HepG2 (cell line): ENCODE measurements at regions not wholly inside any gene's neighbourhood (a gene's known extent, or its start where the extent isn't known, plus 50 kb on each side); places are given as distances from the start of the nearest gene placed in this dataset.

Experiments
- ATAC-seq: fragments of 200-7000 bp; cut with Tn5 transposase; 3 replicates; pipeline ENCODE4 v1.9.1; 2020; ENCODE audit warnings: mild to moderate bottlenecking, moderate library complexity
- BruUV-seq: library from RNA; stranded (reverse); fragments of 400-500 nt; replicated peaks from 2 replicates; lab custom pipeline; 2021; lab: Mats Ljungman, UMichigan
- CTCF ChIA-PET: fragments of 300-600 bp; formaldehyde crosslinking; extraction: SDS; loops from one replicate; lab custom pipeline; 2021; ENCODE audit warnings: low total read pairs, inconsistent platforms, low intra/inter-chr PET ratio; lab: Yijun Ruan, JAX
- POLR2A ChIA-PET: fragments of 350-600 bp; sonication (Branson Sonifier 250); formaldehyde crosslinking; loops from one replicate; lab custom pipeline; 2020; ENCODE audit warnings: antibody characterized with exemption, inconsistent platforms; lab: Yijun Ruan, JAX
- DNase-seq: peaks from one replicate; pipeline ENCODE4 v3.0.0-alpha.2; 2015; ENCODE audit warnings: low spot score
- FAIRE-seq: peaks from 3 replicates; lab custom pipeline; 2011; peaks lifted over from hg19 to GRCh38; lab: Jason Lieb, UNC
- H2AFZ ChIP-seq: one replicate; pipeline ENCODE4 v1.6.1; 2011; ENCODE audit warnings: low read length, inconsistent platforms
- H3K27ac ChIP-seq: fragments of 300-600 bp; 3 replicates; pipeline ENCODE4 v1.8.0; 2011; ENCODE audit warnings: mixed run types, mild to moderate bottlenecking, mixed read lengths, low read length, inconsistent platforms; ENCODE audit not compliant: insufficient read depth; ENCODE audit errors: extremely low read length
- H3K27me3 ChIP-seq, 2 experiments: fragments of 200-600 bp in 1 of 2; 2 replicates in 1 of 2; 3 replicates in 1 of 2; pipeline versions ENCODE4 v1.6.0 to v1.8.0; 2011; ENCODE audit warnings: low read length in 2 of 2, mild to moderate bottlenecking in 2 of 2, moderate library complexity in 2 of 2, inconsistent platforms in 1 of 2; ENCODE audit not compliant: insufficient read depth in 2 of 2, control insufficient read depth in 1 of 2
- H3K36me3 ChIP-seq, 2 experiments: fragments of 200-600 bp in 1 of 2; replicated peaks in 1 of 2; 2 replicates in 1 of 2; 3 replicates in 1 of 2; pipeline versions ENCODE4 v1.5.1 to v1.8.0; 2011; ENCODE audit warnings: low read length in 2 of 2, inconsistent platforms in 1 of 2; ENCODE audit not compliant: insufficient read depth in 2 of 2, control insufficient read depth in 1 of 2
- H3K4me1 ChIP-seq: 2 replicates; pipeline ENCODE4 v1.5.1; 2012; ENCODE audit warnings: low read length, inconsistent platforms; ENCODE audit not compliant: insufficient read depth
- H3K4me2 ChIP-seq: 2 replicates; pipeline ENCODE4 v1.6.0; 2011; ENCODE audit warnings: low read depth, low read length, inconsistent platforms
- H3K4me3 ChIP-seq, 3 experiments: fragments of 200-600 bp in 1 of 3; sonication (generic), shearing (Covaris generic) in 1 of 3; replicated peaks in 1 of 3; 2 replicates each; pipeline ENCODE4 v1.5.1; 2011 to 2016; ENCODE audit warnings: low read length in 3 of 3, inconsistent platforms in 2 of 3, low read depth in 2 of 3, mild to moderate bottlenecking in 2 of 3, control low read depth in 1 of 3, mixed read lengths in 1 of 3; ENCODE audit not compliant: insufficient read depth in 1 of 3
- H3K79me2 ChIP-seq: one replicate; pipeline ENCODE4 v1.6.1; 2011; ENCODE audit warnings: low read length, inconsistent platforms; ENCODE audit not compliant: insufficient read depth
- H3K9ac ChIP-seq: 2 replicates; pipeline ENCODE4 v1.6.0; 2011; ENCODE audit warnings: mild to moderate bottlenecking, low read depth, low read length, inconsistent platforms; ENCODE audit not compliant: insufficient read depth
- H3K9me3 ChIP-seq: 2 replicates; pipeline ENCODE4 v1.5.1; 2012; ENCODE audit warnings: mild to moderate bottlenecking, low read length
- H4K20me1 ChIP-seq: 2 replicates; pipeline ENCODE4 v1.6.0; 2011; ENCODE audit warnings: inconsistent platforms, mild to moderate bottlenecking, low read length, moderate library complexity; ENCODE audit not compliant: insufficient read depth
- BCL6 ChIP-seq: IDR thresholded peaks from 2 replicates; pipeline ENCODE4 v1.6.1; 2016; ENCODE audit warnings: missing genetic modification reagents, missing compliant biosample characterization
- HINFP ChIP-seq: sonication (generic); formaldehyde crosslinking; IDR thresholded peaks from 2 replicates; pipeline ENCODE4 v1.4.0; 2020; ENCODE audit warnings: low read depth, mild to moderate bottlenecking, missing genetic modification reagents
- HNF4A ChIP-seq: sonication (generic); formaldehyde crosslinking; IDR thresholded peaks from 2 replicates; pipeline ENCODE4 v1.4.0; 2020; ENCODE audit warnings: missing genetic modification reagents
- MAX ChIP-seq: IDR thresholded peaks from 2 replicates; pipeline ENCODE4 v1.6.1; 2012; ENCODE audit warnings: inconsistent platforms
- RXRA ChIP-seq: sonication (generic); formaldehyde crosslinking; IDR thresholded peaks from 2 replicates; pipeline ENCODE4 v1.5.1; 2020; ENCODE audit warnings: missing genetic modification reagents
- SALL1 ChIP-seq: sonication (generic); formaldehyde crosslinking; IDR thresholded peaks from 2 replicates; pipeline ENCODE4 v1.8.0; 2022; ENCODE audit warnings: mild to moderate bottlenecking, missing genetic modification reagents
- SOX5 ChIP-seq: IDR thresholded peaks from 2 replicates; pipeline ENCODE4 v1.6.1; 2016; ENCODE audit warnings: borderline replicate concordance
- TCF12 ChIP-seq, 2 experiments: fragments of 450-650 bp in 1 of 2; sonication (generic) in 1 of 2; formaldehyde crosslinking in 1 of 2; IDR thresholded peaks; 2 replicates each; pipeline versions ENCODE4 v1.6.1 to v1.8.0; 2017 to 2022; ENCODE audit warnings: antibody characterized with exemption in 1 of 2, mild to moderate bottlenecking in 1 of 2, missing genetic modification reagents in 1 of 2, moderate library complexity in 1 of 2
- ZBTB7A ChIP-seq: sonication (generic); formaldehyde crosslinking; IDR thresholded peaks from 2 replicates; pipeline ENCODE4 v1.8.0; 2022; ENCODE audit warnings: mild to moderate bottlenecking, missing genetic modification reagents
- ZNF687 ChIP-seq: sonication (generic); formaldehyde crosslinking; IDR thresholded peaks from 2 replicates; pipeline ENCODE4 v1.5.1; 2020; ENCODE audit warnings: mild to moderate bottlenecking, missing genetic modification reagents, moderate library complexity
- ZSCAN25 ChIP-seq: sonication (generic); formaldehyde crosslinking; IDR thresholded peaks from 2 replicates; pipeline ENCODE4 v1.8.0; 2022; ENCODE audit warnings: mild to moderate bottlenecking, missing genetic modification reagents
- WGBS: methylation state at CpG from one replicate; pipeline ENCODE4 v1.1.6; 2017; ENCODE audit warnings: low lambda C conversion rate; 5-methylcytosine and 5-hydroxymethylcytosine counted together
- in situ Hi-C: cut with HindIII; loops from 2 replicates; pipeline ENCODE4 v1.10.0; 2017; ENCODE audit warnings: low pct_unique_long_range_greater_than_20kb; ENCODE audit not compliant: extremely low pct_ligation_motif_present
- intact Hi-C: fragments of 100-400 bp; cut with micrococcal nuclease; formaldehyde crosslinking; loops from one replicate; pipeline ENCODE4 v1.10.0; 2022; ENCODE audit not compliant: unreplicated experiment
- TF ChIP-seq, protein P1 (sequence below), 2 experiments: fragments of 450-650 bp in 1 of 2; sonication (generic) in 1 of 2; formaldehyde crosslinking; IDR thresholded peaks; 2 replicates each; pipeline versions ENCODE4 v1.5.0 to v1.8.0; 2020 to 2022; ENCODE audit warnings: mild to moderate bottlenecking in 1 of 2, missing genetic modification reagents in 1 of 2

DNA sequence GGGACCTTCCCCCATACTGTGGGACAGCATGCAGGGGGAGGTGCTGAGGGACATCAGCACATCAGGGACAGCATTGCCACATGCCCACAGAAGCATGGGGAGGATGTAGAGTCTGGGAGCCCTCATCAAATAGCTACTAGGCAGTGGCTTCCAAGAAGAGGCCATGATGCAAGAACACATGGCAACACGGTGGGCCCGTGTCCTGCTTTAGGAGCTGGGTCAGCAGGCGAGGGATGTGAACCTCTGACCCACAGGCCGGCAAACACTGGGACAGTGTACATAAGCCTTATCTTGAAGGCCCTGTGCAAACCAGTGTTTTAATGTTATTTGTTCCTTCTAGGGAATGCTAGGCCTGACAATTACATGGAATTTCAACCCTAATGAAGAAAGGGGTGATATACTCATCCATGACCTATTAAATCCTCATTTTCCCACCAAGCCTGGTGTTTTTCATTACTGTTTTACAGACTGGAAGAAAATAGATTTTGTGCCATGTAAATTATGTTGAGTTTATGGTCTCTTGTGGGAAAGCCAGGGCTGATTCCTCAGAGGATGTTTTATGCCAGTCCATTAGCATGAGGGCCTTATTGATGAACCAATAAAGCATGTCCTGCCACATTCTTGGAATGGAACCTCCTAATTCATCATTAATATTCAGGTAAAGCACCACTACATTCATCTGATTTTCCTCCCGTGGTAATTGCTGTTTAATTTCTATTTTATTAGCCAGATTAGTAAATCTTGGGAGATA lies 61.7 kb upstream of the SLC25A26 start:
- Histone ChIP-seq H3K4me1 (peaks cover 14% of the 10 kb centered on the region), H3K4me3 (no peak overlapping the region), H3K79me2 (no peaks in the 10 kb centered on the region), H3K36me3 (no peaks in the 10 kb centered on the region), H3K9ac (no peak overlapping the region), H2AFZ (no peak overlapping the region), H3K9me3 (no peaks in the 10 kb centered on the region), H3K27ac (no peak overlapping the region), H3K4me2 (peak overlapping the region; percentile 38; the same call in 1 of the 2 replicates), H4K20me1 (no peaks in the 10 kb centered on the region), H3K27me3 (peaks cover 0 to 8% of the 10 kb centered on the region in 2 experiments; a peak in 1 of 5 replicates)
- CTCF ChIA-PET: no interaction called here
- ATAC-seq (peak; percentile 98), FAIRE-seq (no peak), DNase-seq (peak; percentile 37)
- in situ Hi-C loops: no loop called here
- WGBS: 16% methylated on average over 5 of the region's 5 CpGs
- intact Hi-C loops: no loop called here
- POLR2A ChIA-PET: no interaction called here
- BruUV-seq: no TSS peak
- TF ChIP-seq, protein P1, sequence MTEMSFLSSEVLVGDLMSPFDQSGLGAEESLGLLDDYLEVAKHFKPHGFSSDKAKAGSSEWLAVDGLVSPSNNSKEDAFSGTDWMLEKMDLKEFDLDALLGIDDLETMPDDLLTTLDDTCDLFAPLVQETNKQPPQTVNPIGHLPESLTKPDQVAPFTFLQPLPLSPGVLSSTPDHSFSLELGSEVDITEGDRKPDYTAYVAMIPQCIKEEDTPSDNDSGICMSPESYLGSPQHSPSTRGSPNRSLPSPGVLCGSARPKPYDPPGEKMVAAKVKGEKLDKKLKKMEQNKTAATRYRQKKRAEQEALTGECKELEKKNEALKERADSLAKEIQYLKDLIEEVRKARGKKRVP (CRISPR knock-in tag; IDR thresholded peaks at IDR 0.05): peak in 1 of 2 experiments; percentile 36; a peak in 1 of 4 replicates
- TF ChIP-seq MAX (peak; percentile 62), RXRA (CRISPR knock-in tag) (peak; percentile 67), TCF12 (IDR thresholded peaks at IDR 0.05) (no peak), TCF12 (CRISPR knock-in tag; IDR thresholded peaks at IDR 0.05) (no peak), ZNF687 (peak; percentile 32; the same call in 1 of the 2 replicates), ZSCAN25 (peak; percentile 81), HNF4A (CRISPR knock-in tag) (peak; percentile 54; the same call in 1 of the 2 replicates), ZBTB7A (CRISPR knock-in tag) (0 out of 2 replicates have a peak, but pooled peaks have one; percentile 39), HINFP (no peak), BCL6 (CRISPR knock-in tag) (peak; percentile 92), SOX5 (CRISPR knock-in tag) (0 out of 2 replicates have a peak, but pooled peaks have one; percentile 31), SALL1 (peak; percentile 65)
